D721Med (cell line): ENCODE measurements at regions not wholly inside any gene's neighbourhood (a gene's known extent, or its start where the extent isn't known, plus 50 kb on each side); places are given as distances from the start of the nearest gene placed in this dataset.

Experiments
- DNase-seq: peaks from one replicate; pipeline ENCODE4 v3.0.0; 2011; ENCODE audit warnings: low spot score; ENCODE audit not compliant: insufficient read length
- FAIRE-seq: peaks from 2 replicates; lab custom pipeline; 2011; peaks lifted over from hg19 to GRCh38; lab: Jason Lieb, UNC
- CTCF ChIP-seq: IDR thresholded peaks from 2 replicates; pipeline ENCODE4 v1.5.1; 2012; ENCODE audit warnings: mild to moderate bottlenecking, control low read depth; ENCODE audit not compliant: insufficient read depth; ENCODE audit errors: missing control alignments

GRCh38 chr13:34805347-34805746 lies 136.7 kb upstream of the NBEA start:
- no peak for DNase-seq
- no peak for TF ChIP-seq CTCF
- FAIRE-seq, result no peak

DNA sequence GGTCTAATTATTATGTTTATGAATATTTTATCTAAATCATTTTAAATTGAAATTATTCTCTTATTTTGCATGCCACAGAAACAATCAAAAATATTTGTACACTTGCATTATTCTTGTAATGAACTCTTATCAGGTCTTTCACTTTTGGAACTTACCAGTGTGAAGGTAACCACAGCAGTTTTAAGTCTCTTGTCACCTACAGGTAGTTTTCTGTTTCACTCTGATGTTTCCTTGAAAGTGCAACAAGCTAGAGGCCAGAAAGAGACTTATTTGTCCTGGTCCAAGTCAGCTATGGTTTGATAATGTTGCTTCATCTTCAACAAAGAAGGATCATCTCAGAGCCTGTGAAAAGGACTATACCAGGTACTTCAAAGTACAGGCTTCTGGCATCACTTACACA lies 133.4 kb upstream of the NBEA start:
- no peak for FAIRE-seq
- TF ChIP-seq CTCF, result no peak
- DNase-seq, result no peak

- DNase-seq, result no peak
- no peak for FAIRE-seq
- TF ChIP-seq CTCF, result no peak
Measured at GRCh38 chr13:34810996-34811395, 131.1 kb upstream of the NBEA start.

GRCh38 chr13:34815526-34815925 lies 126.5 kb upstream of the NBEA start:
- DNase-seq, result no peak
- no peak for TF ChIP-seq CTCF
- no peak for FAIRE-seq

DNA sequence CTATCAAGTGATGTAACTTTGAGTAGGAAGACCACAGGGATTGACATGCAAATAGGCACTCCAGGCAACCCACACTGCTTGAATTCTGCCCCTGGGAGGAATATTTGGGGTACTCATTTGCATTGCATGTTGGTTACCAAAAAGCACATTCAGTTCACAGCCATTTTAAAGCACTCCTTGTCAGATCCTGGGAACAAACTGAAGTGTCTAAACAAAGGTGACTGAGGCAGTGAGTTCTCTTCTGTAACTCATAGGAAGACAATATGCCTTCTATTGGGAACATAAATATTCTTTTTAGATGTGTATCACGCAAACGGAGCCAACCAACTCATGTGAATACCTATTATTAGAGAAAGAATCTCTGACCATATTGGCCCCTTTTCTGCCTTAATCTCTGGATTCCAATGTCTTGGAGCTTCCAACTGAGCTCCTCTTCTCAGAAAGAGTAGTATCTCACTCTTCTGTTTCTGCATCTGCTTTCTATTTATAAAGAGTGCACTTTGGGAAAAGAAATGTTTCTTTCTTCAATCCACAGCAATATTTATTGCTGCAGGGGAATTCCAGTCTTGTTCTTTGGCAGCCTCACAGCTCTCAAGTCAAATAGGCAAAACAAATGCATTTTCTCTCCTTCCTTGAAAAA lies 125.7 kb upstream of the NBEA start:
- FAIRE-seq, result no peak
- no peak for DNase-seq
- TF ChIP-seq CTCF, result no peak

GRCh38 chr13:34816908-34817665 lies 125.0 kb upstream of the NBEA start:
- no peak for FAIRE-seq
- no peak for DNase-seq

More at GRCh38 chr13:34816908-34817665, 125.0 kb upstream of the NBEA start:
- no peak for TF ChIP-seq CTCF
